Breast epithelium (tissue), 3 donors: ENCODE measurements at regions not wholly inside any gene's neighbourhood (a gene's known extent, or its start where the extent isn't known, plus 50 kb on each side); places are given as distances from the start of the nearest gene placed in this dataset.

ENCODE experiments used
- POLR2A ChIP-seq: fragments of 450-650 bp; IDR thresholded peaks from one replicate; pipeline ENCODE4 v1.6.1; 2016; ENCODE audit warnings: antibody characterized with exemption, mild to moderate bottlenecking, moderate library complexity
- POLR2AphosphoS5 ChIP-seq, 3 donors: sonication (generic); formaldehyde crosslinking; IDR thresholded peaks; one replicate each; pipeline ENCODE4 v1.6.1; 2017; ENCODE audit warnings: antibody characterized with exemption in 3 of 3
- TF ChIP-seq, protein P1 (sequence below), 3 donors: fragments of 450-650 bp; IDR thresholded peaks; one replicate each; pipeline ENCODE4 v1.5.1; 2016 to 2017; ENCODE audit warnings: antibody characterized with exemption in 3 of 3, mild to moderate bottlenecking in 3 of 3, moderate library complexity in 3 of 3

DNA sequence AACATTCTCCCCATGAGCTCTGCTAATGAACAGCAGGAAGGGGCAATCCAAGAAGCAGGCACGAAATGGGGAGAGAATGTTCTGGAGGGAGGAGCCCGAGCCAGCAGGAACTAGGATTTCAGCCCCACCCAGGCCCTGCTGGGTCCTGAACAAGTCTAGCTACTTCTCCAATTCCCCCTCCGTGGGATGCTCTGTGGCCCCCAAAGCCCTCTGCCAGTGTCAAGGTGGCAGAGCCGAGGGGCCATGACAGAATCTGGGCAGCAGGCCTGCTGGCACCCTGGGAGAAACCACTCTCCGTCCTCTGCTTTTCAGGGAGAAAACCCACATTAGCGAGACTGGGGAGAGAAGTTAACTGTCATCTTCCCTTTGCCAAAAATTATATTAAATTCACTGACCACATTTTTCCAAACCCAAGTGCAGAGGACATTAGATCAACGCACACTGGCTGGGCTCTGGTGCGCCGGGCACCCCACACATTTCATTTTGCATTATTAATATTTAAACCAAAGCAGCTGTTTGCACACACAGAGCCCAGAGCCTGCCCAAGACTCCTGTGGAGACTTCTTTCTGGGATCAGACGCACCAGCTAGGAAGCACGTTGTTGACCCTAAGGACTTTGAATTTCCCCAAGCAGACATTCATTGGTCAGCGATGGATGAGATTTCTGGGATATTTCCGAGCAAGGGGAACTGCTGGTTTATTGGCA lies 80.2 kb upstream of the PKDCC start:
- TF ChIP-seq, protein P1, sequence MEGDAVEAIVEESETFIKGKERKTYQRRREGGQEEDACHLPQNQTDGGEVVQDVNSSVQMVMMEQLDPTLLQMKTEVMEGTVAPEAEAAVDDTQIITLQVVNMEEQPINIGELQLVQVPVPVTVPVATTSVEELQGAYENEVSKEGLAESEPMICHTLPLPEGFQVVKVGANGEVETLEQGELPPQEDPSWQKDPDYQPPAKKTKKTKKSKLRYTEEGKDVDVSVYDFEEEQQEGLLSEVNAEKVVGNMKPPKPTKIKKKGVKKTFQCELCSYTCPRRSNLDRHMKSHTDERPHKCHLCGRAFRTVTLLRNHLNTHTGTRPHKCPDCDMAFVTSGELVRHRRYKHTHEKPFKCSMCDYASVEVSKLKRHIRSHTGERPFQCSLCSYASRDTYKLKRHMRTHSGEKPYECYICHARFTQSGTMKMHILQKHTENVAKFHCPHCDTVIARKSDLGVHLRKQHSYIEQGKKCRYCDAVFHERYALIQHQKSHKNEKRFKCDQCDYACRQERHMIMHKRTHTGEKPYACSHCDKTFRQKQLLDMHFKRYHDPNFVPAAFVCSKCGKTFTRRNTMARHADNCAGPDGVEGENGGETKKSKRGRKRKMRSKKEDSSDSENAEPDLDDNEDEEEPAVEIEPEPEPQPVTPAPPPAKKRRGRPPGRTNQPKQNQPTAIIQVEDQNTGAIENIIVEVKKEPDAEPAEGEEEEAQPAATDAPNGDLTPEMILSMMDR (IDR thresholded peaks at IDR 0.05): no peak
- no peak for TF ChIP-seq POLR2AphosphoS5 (IDR thresholded peaks at IDR 0.05)
- no peak for TF ChIP-seq POLR2A
